ENCODE measurements at regions not wholly inside any gene's neighbourhood (a gene's known extent, or its start where the extent isn't known, plus 50 kb on each side); places are given as distances from the start of the nearest gene placed in this dataset.
"Not testable (repeated sequence)": the region's sequence is repeated elsewhere in the genome, so short reads cannot be mapped to it uniquely, and the experiment has no call there.

DNA sequence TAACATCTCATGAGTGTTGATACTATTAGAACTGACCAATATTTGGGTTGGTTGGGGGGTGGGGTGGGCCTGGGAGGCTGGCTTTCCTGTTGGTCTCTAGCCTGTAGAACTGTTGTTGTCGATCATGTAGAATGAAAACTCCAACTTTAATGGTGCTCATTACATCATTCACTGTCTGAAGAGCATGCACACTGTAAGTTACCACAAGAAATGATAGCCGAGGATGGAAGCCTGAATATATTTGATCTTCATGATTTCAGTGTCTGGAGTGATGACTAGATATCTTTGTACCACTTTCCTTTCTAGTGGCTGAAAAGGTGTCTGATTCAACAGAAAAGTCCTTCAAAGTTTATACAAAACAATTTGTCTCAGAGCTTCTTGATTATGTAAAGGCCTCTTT lies 123.6 kb downstream of the XCL2 start:
- no peak for DNase-seq (ENCODE audit: low spot score)

DNA sequence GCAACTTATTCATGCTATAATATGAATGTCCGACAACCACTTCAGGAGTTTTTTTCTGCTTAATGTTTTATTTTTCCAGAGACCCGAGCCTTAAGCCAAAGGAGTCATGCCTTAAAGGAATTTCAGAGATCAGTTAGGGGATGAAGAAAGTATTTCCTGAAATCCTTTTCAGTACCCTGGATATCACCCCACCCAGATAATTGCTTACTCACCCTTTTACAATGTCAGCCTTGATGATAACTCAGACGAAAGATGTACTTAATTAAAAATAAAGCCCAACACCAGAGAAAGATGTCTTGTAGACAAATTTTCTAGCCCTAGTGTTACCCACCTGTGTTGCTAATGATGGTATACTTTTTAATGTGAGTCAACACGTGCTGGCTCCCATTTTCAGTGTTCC lies 124.1 kb downstream of the XCL2 start:
- DNase-seq (ENCODE audit: low spot score), result no peak

DNA sequence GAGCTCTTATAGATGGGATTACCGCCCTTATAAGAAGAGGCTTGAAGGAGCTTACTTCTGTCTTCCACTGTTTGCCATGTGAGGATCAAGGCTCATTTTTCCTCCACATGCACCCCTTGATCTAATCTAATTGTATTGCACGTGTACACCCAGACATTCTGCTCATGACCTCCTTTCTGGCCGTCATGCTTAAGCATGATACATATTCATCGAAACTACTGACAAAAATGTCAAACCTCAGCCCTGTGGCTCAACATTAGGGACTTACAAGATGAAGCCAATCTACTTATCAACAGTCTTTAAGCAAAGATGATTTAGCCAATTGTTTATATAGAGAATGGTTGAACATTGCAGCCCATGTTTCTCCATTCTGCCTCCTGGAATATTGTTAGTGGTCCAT lies 127.6 kb downstream of the XCL2 start:
- no peak for DNase-seq (ENCODE audit: low spot score)

DNA sequence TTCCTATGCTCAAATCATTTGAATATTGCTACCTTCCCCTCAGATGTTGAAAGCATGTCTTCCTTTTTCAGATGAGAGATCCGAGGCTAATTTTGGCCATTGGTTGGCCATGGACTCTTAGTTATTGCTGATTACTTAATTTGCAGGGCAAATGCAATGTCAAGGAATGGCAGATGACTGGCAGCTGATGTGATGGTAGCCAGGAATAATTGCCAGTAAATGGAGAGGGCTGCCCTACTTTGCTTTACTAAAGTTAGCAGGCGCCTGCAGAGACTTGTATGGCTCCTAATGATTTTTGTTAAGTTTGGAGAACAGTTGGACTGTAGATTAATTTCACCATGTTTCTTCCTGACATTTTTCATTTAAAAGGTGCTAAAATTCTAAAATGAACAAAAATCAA lies 128.9 kb downstream of the XCL2 start:
- no peak for DNase-seq (ENCODE audit: low spot score)

DNA sequence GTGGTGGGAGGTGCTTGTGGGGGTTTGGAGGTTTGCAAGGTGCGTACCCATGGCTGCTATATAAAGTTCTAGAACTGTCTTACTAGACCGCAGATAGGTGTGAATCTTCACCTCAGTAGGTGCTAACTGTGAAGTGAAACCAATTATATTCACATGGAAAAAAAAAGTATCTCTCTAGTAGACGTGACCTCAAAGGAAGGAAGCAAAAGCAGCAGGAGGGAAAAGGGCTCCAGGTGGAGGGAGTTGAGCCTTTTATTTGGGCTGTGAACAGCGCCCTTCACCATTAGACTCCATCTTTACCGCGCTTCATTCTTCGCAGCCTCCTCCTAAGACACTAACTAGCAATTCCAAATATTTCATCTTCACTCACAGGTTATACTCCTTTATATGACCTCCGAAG lies 129.8 kb downstream of the TBX19 start:
- no peak for DNase-seq (ENCODE audit: low spot score)

DNA sequence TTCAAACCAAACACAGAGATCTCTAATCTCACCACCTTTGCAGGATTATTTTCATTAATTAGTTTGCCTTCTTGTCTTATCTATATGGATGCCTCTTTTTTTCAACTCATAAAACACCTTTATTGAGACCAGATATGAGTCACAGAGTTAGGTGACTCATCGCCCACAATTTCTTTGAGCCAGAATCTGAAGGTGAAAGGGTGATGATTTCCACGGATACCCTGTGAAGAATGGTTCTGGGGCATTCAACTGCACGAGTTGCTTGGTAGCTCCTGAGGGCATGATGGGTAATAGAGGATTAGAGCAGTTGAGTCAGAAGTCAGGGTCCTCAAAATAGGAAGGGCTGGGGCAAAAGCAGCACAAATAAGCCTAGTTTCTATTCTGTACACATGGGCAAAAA lies 128.2 kb downstream of the TBX19 start:
- DNase-seq (ENCODE audit: low spot score), result no peak

DNA sequence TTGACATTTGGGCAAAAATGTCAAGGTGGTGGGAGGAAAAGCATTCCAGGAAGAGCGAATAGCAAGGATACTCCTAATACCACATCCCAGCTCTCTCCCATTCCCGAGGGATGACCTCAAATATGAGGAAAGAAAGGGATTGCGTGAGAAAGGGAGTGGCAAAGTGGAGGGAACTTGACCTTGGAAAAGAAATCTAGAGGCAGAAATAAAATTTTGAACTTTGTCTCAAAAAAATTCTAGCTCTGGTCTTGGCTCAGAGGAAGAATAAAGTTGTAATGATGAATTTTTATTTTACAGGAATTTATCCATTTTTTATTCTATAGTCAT lies 127.8 kb downstream of the TBX19 start:
- no peak for DNase-seq (ENCODE audit: low spot score)

DNA sequence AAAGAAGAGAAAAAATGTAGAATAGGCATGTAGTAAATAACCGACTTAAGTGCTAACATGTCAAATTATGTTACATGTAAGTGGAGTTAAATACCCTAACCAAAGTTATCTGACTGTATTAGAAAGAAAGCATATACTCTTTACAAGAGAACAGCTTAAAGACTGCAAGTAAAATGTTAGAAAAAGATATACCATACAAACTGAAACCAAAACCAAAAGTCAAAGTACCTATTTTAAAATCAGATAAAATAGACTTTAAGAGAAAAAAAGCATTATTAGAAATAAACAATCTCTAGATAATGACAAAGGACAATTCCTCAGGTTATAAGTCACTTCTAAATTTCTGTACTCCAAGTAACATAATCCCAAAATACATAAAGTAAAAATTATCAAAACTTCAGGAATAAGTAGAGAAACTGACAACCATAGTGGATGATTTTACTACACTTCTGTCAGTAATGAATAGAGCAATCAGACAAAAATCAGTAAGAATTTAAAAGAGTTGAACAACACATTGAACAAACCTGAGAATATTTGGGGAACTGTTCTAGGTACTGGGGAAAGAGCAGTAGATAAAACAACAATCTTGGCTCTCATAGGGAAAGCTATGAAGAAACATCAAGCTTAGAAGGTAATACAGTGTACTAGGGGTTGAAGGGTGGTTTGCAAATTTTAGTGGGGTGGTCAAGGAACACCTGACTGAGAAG lies 127.3 kb downstream of the TBX19 start:
- DNase-seq (ENCODE audit: low spot score), result no peak

DNA sequence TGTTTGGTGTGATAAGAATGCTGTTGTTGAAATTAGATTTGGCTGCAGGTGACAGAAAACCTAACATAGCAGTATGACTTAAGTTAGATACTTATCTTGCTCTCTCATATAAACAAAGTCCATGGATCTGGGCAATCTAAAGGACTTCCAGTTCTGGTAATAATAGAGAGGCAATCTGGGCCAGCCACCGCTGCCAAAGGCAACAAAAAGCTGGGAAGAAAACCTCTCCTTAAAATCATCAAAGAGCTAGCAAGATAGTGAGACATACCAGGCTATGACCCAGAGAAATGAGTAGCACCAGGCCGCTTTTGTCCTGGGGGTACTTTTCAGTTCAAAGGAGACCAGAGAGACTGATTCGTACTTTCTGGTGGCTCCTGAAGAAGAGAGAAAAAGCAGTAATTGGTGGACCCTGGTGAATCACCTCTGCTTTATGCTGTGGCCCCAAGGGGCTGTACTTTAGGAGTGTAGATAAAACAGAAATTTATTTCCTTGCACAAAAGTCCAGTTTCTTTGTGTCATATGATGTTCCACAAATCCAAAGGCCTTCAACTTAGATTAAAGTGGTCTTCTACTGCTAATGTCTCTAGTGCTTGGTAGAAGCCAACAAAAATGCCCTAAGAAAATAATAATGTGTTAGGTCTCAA lies 125.4 kb downstream of the TBX19 start:
- DNase-seq (ENCODE audit: low spot score), result no peak

DNA sequence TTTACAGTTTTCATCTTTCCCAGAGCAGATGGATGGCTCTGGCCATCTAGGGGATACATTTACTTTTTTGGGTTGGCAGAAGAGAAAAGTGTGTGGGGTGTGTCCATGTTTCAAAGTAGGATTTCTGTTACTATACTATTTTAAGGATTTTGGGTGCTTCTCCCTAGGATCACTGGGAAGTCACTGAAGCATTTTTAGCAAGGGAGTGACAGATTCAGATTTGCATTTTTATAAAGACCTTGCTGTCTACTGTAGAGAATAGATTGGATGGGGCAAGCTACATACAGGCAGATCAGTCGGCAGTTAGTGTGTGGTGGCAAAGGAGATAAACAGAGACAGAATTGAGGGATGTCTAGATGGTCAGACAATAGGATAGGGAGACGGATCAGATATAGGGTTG lies 122.5 kb downstream of the TBX19 start:
- no peak for DNase-seq (ENCODE audit: low spot score)

DNA sequence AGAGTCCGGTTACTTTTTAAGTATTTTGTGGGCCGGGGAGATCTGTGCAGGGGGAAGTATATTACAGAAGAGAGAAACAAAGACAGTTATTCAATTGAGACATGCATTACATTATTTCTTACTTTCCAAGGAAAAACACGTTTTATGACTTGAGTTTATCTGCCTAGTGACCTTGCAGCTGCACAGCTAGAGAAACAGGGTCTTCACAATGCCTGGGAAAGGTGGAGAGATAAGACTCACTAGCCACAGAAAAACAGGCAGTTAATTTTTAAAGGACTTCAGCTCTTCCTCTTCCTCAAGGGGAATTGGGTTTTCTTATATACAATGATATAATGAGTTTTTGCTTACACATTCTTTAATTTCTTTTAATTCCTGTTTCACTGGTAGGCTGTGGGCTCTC lies 121.8 kb downstream of the TBX19 start:
- DNase-seq (ENCODE audit: low spot score), result not testable (repeated sequence)

DNA sequence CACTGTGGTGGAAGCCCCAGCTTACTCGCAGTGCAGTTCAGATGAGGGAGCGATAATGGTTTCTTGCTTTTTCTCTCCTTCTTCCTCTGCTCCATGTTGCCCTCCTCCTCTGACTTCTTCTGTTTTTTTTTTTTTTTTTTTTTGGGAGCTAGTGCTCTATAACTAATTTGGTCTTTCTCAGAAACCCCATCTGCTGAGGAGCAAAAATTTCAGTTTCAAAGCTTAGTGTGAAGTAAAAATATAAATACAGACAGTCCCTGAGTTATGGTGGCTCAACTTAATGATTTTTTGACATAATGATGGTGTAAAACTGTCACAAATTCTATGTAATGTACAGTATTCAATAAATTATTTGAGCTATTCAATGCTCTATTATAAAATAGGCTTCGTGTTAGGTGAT lies 120.7 kb downstream of the TBX19 start:
- DNase-seq (ENCODE audit: low spot score), result no peak

DNA sequence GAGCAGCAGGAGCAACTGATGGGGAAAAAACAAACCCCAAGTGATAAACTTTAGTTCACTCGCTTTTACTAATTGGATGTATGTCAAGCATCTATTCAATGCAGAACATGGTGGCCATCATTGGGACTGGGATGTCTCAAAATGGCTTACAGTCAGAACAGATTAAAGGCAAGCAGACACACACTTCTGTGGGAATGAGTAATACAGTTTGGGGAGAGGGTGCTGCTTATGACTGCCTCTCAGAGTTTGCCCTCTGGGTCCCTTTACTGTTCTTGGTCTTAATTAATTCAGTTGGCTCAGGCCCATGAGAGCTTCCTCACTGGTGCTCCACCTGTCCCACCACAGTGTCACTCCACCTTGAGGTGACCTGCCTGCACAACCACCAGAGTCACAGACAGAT lies 119.5 kb downstream of the TBX19 start:
- no peak for DNase-seq (ENCODE audit: low spot score)

DNA sequence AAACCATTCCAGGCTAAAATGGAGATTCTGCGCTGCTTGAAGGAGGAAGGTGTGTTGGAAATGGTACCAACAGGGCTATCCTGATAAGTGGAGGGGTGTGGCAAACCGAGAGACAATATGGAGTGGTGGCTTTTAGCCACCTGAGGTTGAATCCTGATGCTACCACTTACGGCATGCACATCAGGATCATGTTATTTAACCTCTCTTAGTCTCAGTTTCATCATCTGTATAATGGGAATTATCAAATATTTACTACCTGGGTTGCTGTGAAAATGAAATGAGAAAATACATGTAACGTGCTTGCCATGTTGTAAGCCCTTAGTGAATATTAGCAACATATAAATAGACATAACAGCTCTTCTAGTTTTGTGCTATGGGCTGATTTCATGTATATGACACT lies 117.1 kb downstream of the TBX19 start:
- no peak for DNase-seq (ENCODE audit: low spot score)

DNA sequence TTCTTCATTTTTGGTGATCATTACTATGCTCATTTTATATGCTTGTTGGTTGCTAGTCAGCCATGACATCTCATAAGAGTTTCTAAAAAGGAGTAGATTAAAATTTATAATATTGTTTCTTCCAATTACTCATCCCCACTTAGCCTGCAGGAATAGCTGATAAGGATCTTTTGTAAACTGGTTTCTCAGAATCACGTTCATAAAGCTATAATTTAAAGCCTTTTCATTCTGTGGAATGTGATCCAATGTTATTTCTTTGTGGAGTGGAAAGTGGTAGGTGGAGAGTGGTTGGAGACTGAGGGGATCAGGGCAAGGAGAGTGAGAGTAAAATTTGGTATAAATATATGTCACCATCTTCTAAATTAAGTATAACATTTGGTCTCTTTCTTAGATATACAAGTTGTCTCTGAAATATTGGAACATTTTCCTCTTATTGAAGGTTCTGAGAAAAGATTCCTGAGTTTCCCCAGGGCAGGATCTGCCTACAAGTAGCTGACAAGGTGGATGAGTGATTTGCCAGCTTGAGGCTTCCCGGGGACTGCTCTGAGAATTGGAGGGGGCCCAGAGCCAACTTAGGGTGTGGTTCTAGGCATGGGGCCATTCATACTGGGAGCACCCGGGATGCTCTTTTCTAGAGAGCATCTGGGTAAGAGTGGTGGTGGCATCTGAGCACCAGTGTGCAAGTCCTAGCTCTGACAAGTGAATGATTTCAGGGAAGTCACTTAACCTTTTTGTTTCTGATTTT lies 116.4 kb downstream of the TBX19 start:
- DNase-seq (ENCODE audit: low spot score), result no peak

DNA sequence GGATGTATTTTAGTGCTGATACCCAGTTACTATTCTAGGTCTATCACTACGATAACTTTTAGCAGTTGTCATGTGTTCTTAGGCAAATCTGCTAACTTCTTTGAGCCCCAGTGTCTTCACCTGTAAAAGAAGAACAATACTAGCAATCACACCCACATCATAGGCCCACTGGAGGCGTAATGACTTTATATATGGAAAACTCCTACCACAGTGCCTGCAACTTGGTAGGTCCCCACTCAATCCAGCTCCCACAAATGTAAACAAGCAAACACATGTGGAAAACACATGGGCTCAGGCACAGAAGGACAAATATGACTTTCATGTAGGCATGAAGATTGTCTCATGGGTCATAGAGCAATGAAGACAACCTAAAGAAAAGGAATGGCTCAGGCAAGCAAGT lies 115.8 kb downstream of the TBX19 start:
- no peak for DNase-seq (ENCODE audit: low spot score)

DNA sequence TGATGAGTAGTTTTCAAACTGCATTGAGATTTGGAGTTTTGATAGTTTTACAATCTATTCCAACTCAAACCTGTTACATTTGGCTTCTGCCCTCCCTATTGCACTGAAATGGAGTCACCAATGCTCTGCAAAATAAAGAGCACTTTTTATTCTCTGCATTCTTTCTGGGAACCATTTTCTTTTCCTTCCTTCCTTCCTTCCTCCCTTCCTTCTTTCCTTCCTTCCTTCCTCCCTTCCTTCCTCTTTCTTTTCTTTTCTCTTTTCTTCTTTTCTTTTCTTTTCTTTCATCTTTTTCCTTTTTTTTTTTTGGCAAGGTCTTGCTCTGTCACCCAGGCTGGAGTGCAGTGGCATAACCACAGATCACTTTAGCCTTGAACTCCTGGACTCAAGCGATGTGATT lies 114.2 kb downstream of the TBX19 start:
- DNase-seq (ENCODE audit: low spot score), result no peak

DNA sequence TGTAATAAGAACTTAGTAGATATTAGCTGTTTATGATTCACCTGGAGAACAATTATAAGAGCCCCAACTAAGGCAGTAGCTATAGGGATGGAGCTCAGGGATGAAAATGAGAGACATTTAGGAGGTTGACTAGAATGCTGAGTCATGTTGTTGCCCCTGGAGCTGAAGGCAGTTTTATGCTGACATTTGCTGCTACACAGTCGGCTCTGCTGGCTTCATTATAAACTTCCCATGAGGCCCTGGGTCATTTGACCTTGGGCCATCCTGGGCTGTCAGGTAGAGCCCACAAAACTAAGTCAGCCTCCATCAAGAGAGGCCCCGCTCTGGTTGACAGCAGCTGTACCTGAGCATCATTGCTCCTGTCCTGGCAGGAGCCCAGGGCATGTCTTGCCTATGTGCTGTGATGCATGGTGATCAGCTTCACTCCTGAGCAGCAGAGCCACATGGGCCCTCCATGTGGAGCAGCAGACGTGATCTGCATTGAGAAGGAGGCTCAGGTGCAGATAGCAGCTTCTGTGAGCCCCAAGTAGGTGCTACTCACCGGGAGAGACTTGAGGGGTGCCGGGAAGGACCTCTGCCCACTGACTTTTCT lies 112.4 kb downstream of the TBX19 start:
- no peak for DNase-seq (ENCODE audit: low spot score)

DNA sequence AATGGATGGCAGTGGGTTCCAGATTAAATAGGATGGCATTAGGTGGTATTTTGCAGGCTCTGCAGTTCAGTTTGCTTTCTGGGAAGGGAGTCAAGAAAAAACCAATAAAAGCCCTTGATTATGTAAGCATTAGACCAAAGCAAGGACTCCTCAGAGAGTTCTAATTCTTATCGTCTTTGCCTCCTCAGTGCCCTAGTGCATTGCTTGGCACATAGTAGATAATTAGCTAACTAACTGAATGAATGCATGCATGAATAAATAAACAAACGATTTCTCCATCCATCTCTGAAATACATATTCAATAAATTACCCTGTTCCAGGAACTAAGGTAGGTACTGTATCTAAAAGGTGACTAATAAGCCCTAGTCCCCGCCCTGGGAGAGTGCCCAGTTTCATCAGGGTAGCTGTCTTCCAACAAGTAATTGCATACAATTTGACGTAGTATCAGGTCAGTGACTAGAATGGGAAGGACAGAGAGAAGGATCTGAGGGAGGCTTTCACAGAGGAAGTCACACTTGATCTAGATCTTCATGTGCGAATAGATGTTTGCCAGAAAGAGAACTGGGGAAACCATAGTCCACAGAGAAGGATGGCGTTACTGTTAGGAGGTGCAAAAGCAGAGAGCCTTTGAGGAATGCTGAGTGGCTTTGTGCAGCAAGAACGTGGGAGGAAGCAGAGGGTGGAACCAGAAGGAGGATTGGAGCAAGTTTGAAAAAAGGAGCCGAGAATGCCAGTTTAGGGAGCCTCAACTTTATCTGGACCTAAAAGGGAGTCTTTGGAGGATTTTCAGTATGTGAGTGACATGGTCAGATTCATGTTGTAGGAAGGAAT lies 111.4 kb downstream of the TBX19 start:
- DNase-seq (ENCODE audit: low spot score), result no peak

DNA sequence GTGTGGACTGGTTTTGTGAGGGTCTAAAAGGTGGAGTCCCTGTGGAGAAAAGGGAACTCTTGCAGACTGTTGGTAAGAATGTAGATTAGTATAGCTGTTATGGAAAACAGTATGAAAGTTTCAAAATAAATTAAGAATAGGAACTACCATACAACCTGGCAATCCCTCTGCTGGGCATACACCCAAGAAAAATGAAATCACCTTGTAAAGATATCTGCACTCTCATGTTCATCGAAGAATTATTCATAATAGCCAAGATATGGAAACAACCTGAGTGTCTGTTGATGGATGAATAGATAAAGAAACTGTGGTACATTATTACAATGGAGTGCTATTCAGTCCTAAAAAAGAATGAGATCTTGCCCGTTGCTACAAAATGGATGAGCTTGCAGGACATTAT lies 109.6 kb downstream of the TBX19 start:
- DNase-seq (ENCODE audit: low spot score), result no peak

DNA sequence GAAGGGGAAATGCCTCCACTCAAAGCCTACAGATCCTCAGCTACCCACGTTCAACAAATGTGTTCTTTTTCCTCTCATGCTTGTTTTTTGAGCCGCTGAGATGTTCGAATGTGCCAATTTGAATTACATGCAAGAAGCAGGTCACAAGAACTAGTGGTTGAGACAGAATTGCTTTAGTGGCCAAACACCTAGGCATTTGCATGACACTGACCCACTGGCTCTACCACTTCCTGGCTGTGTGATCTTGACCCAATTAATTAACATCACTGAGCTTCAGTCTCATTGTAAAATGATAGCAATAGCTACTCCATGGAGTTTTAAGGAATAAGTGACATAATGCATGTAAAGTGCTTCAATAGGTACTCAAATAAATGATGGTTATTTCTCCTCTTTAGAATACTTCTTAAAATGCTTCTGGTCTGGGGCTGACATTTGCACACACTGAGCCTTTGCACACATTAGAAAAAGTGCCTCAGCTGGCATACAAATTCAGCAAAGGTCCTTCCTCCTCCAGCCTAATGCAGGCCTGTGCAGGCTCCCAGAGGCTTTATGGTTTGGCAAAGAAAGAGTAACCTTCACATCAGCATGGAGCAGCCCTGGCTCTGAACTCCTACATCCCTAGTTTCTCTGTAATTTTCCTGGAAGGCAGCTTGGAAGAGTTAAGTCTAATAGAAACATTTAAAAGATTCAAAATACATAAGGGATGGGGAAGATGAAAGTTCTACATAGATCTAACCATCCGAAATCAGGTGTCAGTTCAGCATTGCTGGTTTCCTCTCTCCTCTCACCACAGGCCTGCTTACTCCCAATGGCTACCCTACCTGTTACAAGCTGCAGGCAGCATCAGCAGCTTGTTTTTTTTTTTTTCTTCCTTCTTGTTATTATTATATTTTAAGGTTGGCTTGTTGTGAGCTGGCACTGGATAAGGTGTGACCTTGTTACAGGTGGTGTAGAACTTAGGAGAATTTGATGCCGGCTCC lies 107.4 kb downstream of the TBX19 start:
- DNase-seq (ENCODE audit: low spot score), result no peak
